ENCODE measurements at regions not wholly inside any gene's neighbourhood (a gene's known extent, or its start where the extent isn't known, plus 50 kb on each side); places are given as distances from the start of the nearest gene placed in this dataset.

DNA sequence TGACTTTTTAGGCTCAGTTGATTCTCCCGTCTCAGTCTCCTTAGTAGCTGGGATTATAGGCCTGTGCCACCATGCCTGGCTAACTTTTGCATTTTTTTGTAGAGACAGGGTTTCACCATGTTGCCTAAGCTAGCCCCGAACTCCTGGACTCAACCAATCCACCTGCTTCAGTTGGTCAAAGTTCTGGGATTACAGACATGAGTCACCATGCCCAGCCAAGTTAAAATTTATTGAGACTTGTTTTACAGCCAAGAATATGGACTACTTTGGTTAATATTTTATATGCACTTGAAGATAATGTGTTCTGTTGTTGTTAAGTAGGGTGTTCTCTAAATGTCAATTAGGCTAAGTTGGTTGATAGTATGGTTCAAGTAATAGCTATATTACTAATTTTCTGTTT, 58.7 kb downstream of the CYTL1 start:
- TF ChIP-seq, protein P1, sequence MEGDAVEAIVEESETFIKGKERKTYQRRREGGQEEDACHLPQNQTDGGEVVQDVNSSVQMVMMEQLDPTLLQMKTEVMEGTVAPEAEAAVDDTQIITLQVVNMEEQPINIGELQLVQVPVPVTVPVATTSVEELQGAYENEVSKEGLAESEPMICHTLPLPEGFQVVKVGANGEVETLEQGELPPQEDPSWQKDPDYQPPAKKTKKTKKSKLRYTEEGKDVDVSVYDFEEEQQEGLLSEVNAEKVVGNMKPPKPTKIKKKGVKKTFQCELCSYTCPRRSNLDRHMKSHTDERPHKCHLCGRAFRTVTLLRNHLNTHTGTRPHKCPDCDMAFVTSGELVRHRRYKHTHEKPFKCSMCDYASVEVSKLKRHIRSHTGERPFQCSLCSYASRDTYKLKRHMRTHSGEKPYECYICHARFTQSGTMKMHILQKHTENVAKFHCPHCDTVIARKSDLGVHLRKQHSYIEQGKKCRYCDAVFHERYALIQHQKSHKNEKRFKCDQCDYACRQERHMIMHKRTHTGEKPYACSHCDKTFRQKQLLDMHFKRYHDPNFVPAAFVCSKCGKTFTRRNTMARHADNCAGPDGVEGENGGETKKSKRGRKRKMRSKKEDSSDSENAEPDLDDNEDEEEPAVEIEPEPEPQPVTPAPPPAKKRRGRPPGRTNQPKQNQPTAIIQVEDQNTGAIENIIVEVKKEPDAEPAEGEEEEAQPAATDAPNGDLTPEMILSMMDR (IDR thresholded peaks at IDR 0.05; ENCODE audit: low read depth, low read length, missing control alignments), result no peak
- no peak for DNase-seq (ENCODE audit: extremely low read depth, low read depth)
- no peak overlapping the region for H3K4me3 ChIP-seq (replicated peaks; ENCODE audit: low read depth, low read length)

DNA sequence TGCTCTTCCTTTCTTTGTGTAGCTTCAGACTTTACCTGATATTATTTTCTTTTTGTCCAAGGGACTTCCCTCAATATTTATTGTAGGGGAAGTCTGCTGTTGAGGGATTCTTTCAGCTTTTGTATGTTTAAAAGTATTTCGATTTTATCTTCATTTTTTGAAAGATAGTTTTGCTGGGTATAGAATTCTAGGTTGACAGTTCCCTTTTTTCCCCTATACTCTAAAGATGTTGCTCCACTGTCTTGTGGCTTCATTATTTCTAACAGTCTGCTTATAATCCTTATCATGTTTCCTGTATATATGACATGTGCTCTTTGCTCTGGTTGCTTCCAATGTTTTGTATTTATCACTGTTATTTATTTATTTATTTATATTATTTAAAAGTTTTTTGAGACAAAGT, 57.3 kb downstream of the CYTL1 start:
- no peak overlapping the region for H3K4me3 ChIP-seq (replicated peaks; ENCODE audit: low read depth, low read length)
- TF ChIP-seq, protein P1 (IDR thresholded peaks at IDR 0.05; ENCODE audit: low read depth, low read length, missing control alignments), result no peak
- DNase-seq (ENCODE audit: extremely low read depth, low read depth), result no peak

DNA sequence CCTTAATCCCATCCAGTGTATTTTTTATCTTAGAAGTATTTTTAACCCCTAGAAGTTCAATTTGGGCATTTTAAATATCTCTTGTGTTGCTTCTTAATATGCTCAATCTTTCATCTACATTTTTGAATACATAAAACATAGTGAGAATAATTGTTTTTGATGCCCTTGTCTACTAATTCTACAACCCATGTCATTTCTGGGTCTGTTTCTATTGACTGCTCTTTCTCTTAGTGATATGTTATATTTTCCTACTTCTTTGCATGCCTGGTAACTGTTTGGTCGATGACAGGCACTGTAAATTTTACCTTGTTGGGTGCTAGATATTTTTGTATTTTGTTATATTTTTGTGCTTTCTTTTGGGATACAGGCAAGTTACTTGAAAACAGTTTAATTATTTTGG, 56.3 kb downstream of the CYTL1 start:
- H3K4me3 ChIP-seq (replicated peaks; ENCODE audit: low read depth, low read length), result no peak overlapping the region
- TF ChIP-seq, protein P1 (IDR thresholded peaks at IDR 0.05; ENCODE audit: low read depth, low read length, missing control alignments), result no peak
- DNase-seq (ENCODE audit: extremely low read depth, low read depth), result no peak
